Superior temporal gyrus (tissue), 1 donor: ENCODE measurements at regions not wholly inside any gene's neighbourhood (a gene's known extent, or its start where the extent isn't known, plus 50 kb on each side); places are given as distances from the start of the nearest gene placed in this dataset.

Experiments
- DNase-seq: peaks from one replicate; pipeline ENCODE4 v3.0.0-alpha.2; 2016; ENCODE audit errors: extremely low spot score

- DNase-seq = no peak
These were observed 357.5 kb upstream of the TMCO5A start for GRCh38 chr15:37576952-37577351.

GRCh38 chr15:37581866-37582532, 352.4 kb upstream of the TMCO5A start:
- DNase-seq = no peak

- no peak for DNase-seq
These were observed 351.6 kb upstream of the TMCO5A start for GRCh38 chr15:37582852-37583251.

- DNase-seq = no peak
These were observed 348.3 kb upstream of the TMCO5A start for GRCh38 chr15:37586011-37586583.

GRCh38 chr15:37586976-37587375, 347.5 kb upstream of the TMCO5A start:
- no peak for DNase-seq

- no peak for DNase-seq
These were observed 340.0 kb upstream of the TMCO5A start for GRCh38 chr15:37594417-37594816.

GRCh38 chr15:37595426-37595970, 338.9 kb upstream of the TMCO5A start:
- DNase-seq = no peak

GRCh38 chr15:37599156-37599555, 335.3 kb upstream of the TMCO5A start:
- DNase-seq = no peak

GRCh38 chr15:37616215-37616614, 318.2 kb upstream of the TMCO5A start:
- DNase-seq = no peak

GRCh38 chr15:37618353-37618752, 316.1 kb upstream of the TMCO5A start:
- no peak for DNase-seq

- no peak for DNase-seq
These were observed 314.9 kb upstream of the TMCO5A start for GRCh38 chr15:37619358-37620042.

GRCh38 chr15:37625576-37625975, 308.9 kb upstream of the TMCO5A start:
- DNase-seq = no peak

- DNase-seq = no peak
These were observed 305.9 kb upstream of the TMCO5A start for GRCh38 chr15:37628507-37628906.

- no peak for DNase-seq
These were observed 297.7 kb upstream of the TMCO5A start for GRCh38 chr15:37636736-37637135.

- DNase-seq = no peak
These were observed 296.3 kb upstream of the TMCO5A start for GRCh38 chr15:37638116-37638515.

- DNase-seq = no peak
These were observed 295.7 kb upstream of the TMCO5A start for GRCh38 chr15:37638691-37639090.

- DNase-seq = no peak
These were observed 281.6 kb upstream of the TMCO5A start for GRCh38 chr15:37652646-37653417.

- no peak for DNase-seq
These were observed 256.3 kb upstream of the TMCO5A start for GRCh38 chr15:37678124-37678523.

- DNase-seq = no peak
These were observed 254.8 kb upstream of the TMCO5A start for GRCh38 chr15:37679627-37680026.

GRCh38 chr15:37682304-37682703, 252.1 kb upstream of the TMCO5A start:
- DNase-seq = no peak

- DNase-seq = no peak
These were observed 242.5 kb upstream of the TMCO5A start for GRCh38 chr15:37691911-37692310.

- DNase-seq = no peak
These were observed 240.5 kb upstream of the TMCO5A start for GRCh38 chr15:37693926-37694325.
